OCI-LY3 (cell line): ENCODE measurements at regions not wholly inside any gene's neighbourhood (a gene's known extent, or its start where the extent isn't known, plus 50 kb on each side); places are given as distances from the start of the nearest gene placed in this dataset.

Source experiments
- H2AFZ ChIP-seq: fragments of 200-600, 300-600 bp; shearing (Covaris generic); 2 replicates; pipeline ENCODE4 v1.6.0; 2014; ENCODE audit warnings: antibody characterized with exemption, low read depth, low read length
- H3K27ac ChIP-seq: fragments of 200-600, 300-600 bp; sonication (generic); 2 replicates; pipeline ENCODE4 v1.5.1; 2014; ENCODE audit warnings: mild to moderate bottlenecking, low read length, moderate library complexity, mixed read lengths
- H3K27me3 ChIP-seq: fragments of 200-600, 300-600 bp; sonication (generic); 2 replicates; pipeline ENCODE4 v1.6.1; 2014; ENCODE audit warnings: low read depth, low read length, mixed read lengths
- H3K36me3 ChIP-seq: fragments of 200-600, 300-600 bp; sonication (generic); replicated peaks from 2 replicates; pipeline ENCODE3; 2014; ENCODE audit warnings: low read depth, low read length, mixed read lengths
- H3K4me1 ChIP-seq: fragments of 300-600, 200-600 bp; sonication (generic); 2 replicates; pipeline ENCODE4 v1.6.1; 2014; ENCODE audit warnings: low read length, mixed read lengths
- H3K4me2 ChIP-seq: fragments of 200-600, 300-600 bp; sonication (generic); 2 replicates; pipeline ENCODE4 v1.6.1; 2014; ENCODE audit warnings: low read length, mixed read lengths
- H3K4me3 ChIP-seq: fragments of 300-600, 200-600 bp; sonication (generic); 2 replicates; pipeline ENCODE4 v1.5.1; 2014; ENCODE audit warnings: antibody characterized with exemption, mild to moderate bottlenecking, low read length, moderate library complexity
- H3K79me2 ChIP-seq: fragments of 300-600, 200-600 bp; shearing (Covaris generic); 2 replicates; pipeline ENCODE4 v1.6.1; 2014; ENCODE audit warnings: mild to moderate bottlenecking, low read length, mixed read lengths
- H3K9ac ChIP-seq: fragments of 300-600, 200-600 bp; shearing (Covaris generic); 2 replicates; pipeline ENCODE4 v1.6.0; 2014; ENCODE audit warnings: mild to moderate bottlenecking, low read length, moderate library complexity
- H3K9me3 ChIP-seq: fragments of 200-600, 300-600 bp; shearing (Covaris generic); 2 replicates; pipeline ENCODE4 v1.6.1; 2014; ENCODE audit warnings: low read length, mixed read lengths; ENCODE audit not compliant: insufficient read depth
- H4K20me1 ChIP-seq: fragments of 200-600, 300-600 bp; sonication (generic); 2 replicates; pipeline ENCODE4 v1.6.1; 2016; ENCODE audit warnings: low read length, mixed read lengths; ENCODE audit not compliant: insufficient read depth
- CTCF ChIP-seq: fragments of 200-600, 300-600 bp; sonication (generic); IDR thresholded peaks from 2 replicates; pipeline ENCODE4 v1.5.1; 2014; ENCODE audit warnings: antibody characterized with exemption, low read length, low read depth
- EZH2phosphoT487 ChIP-seq: fragments of 200-600 bp; shearing (Covaris generic); IDR thresholded peaks from 2 replicates; pipeline ENCODE4 v1.6.1; 2018; ENCODE audit warnings: antibody characterized with exemption, mixed run types, low read depth

- H3K27ac ChIP-seq = no peak overlapping the region
- peaks cover 7% of the 10 kb centered on the region; the same call in 1 of the 2 replicates for H3K27me3 ChIP-seq
- no peak overlapping the region for H3K9ac ChIP-seq
- H3K79me2 ChIP-seq = no peaks in the 10 kb centered on the region
- H2AFZ ChIP-seq = no peak overlapping the region
- H3K36me3 ChIP-seq = no peaks in the 10 kb centered on the region
- H3K4me3 ChIP-seq = no peak overlapping the region
- H3K4me1 ChIP-seq = no peaks in the 10 kb centered on the region
- H3K9me3 ChIP-seq = no peaks in the 10 kb centered on the region
- no peaks in the 10 kb centered on the region for H4K20me1 ChIP-seq
- no peak overlapping the region for H3K4me2 ChIP-seq
- TF ChIP-seq EZH2phosphoT487 (no peak), CTCF (no peak)
These were observed 213.5 kb downstream of the BCL11B start for GRCh38 chr14:99058542-99058941.

- Histone ChIP-seq H3K36me3 (no peaks in the 10 kb centered on the region), H3K4me2 (no peak overlapping the region), H3K79me2 (no peaks in the 10 kb centered on the region), H3K27ac (no peak overlapping the region), H3K4me1 (no peaks in the 10 kb centered on the region), H3K4me3 (no peak overlapping the region), H3K27me3 (peaks cover 7% of the 10 kb centered on the region; the same call in 1 of the 2 replicates), H2AFZ (no peak overlapping the region), H3K9ac (no peak overlapping the region), H3K9me3 (no peaks in the 10 kb centered on the region), H4K20me1 (no peaks in the 10 kb centered on the region)
- TF ChIP-seq EZH2phosphoT487 (no peak), CTCF (no peak)
These were observed 209.8 kb downstream of the BCL11B start for GRCh38 chr14:99062216-99062615.

- Histone ChIP-seq H3K9ac (no peak overlapping the region), H3K9me3 (no peaks in the 10 kb centered on the region), H3K27me3 (peaks cover 7% of the 10 kb centered on the region; the same call in 1 of the 2 replicates), H3K4me3 (no peak overlapping the region), H3K4me1 (no peaks in the 10 kb centered on the region), H3K79me2 (no peaks in the 10 kb centered on the region), H3K4me2 (no peak overlapping the region), H3K27ac (no peak overlapping the region), H2AFZ (no peak overlapping the region), H4K20me1 (no peaks in the 10 kb centered on the region), H3K36me3 (no peaks in the 10 kb centered on the region)
- TF ChIP-seq EZH2phosphoT487 (no peak), CTCF (no peak)
These were observed 209.1 kb downstream of the BCL11B start for GRCh38 chr14:99062772-99063418.

- Histone ChIP-seq H3K79me2 (no peaks in the 10 kb centered on the region), H4K20me1 (no peaks in the 10 kb centered on the region), H3K4me1 (no peaks in the 10 kb centered on the region), H3K9ac (no peak overlapping the region), H3K4me2 (no peak overlapping the region), H3K36me3 (no peaks in the 10 kb centered on the region), H3K27ac (no peak overlapping the region), H3K27me3 (peaks cover 7% of the 10 kb centered on the region; the same call in 1 of the 2 replicates), H3K4me3 (no peak overlapping the region), H3K9me3 (no peaks in the 10 kb centered on the region), H2AFZ (no peak overlapping the region)
- TF ChIP-seq EZH2phosphoT487 (no peak), CTCF (no peak)
These were observed 208.3 kb downstream of the BCL11B start for GRCh38 chr14:99063620-99064225.
